ENCODE measurements at regions not wholly inside any gene's neighbourhood (a gene's known extent, or its start where the extent isn't known, plus 50 kb on each side); places are given as distances from the start of the nearest gene placed in this dataset.
"Not testable (repeated sequence)": the region's sequence is repeated elsewhere in the genome, so short reads cannot be mapped to it uniquely, and the experiment has no call there.

GRCh38 chr14:25828562-25828961 is 769.3 kb downstream of the NOVA1 start:
- Histone ChIP-seq H3K9ac (ENCODE audit: low read depth in 2 of 2, low read length in 2 of 2) (no peak overlapping the region), H3K27ac (no peak overlapping the region), H3K4me1 (no peaks in the 10 kb centered on the region), H3K27me3 (no peaks in the 10 kb centered on the region), H3K9me3 (no peaks in the 10 kb centered on the region), H3K36me3 (no peaks in the 10 kb centered on the region), H3K4me3 (no peak overlapping the region)
- DNase-seq: no peak
- TF ChIP-seq CTCF (IDR thresholded peaks at IDR 0.05): no peak
- intact Hi-C loops (cut with DNase I): no loop called here

GRCh38 chr14:25826105-25826504 is 771.7 kb downstream of the NOVA1 start:
- no peaks in the 10 kb centered on the region for H3K36me3 ChIP-seq
- no peak for TF ChIP-seq CTCF (IDR thresholded peaks at IDR 0.05)
- H3K4me1 ChIP-seq: no peaks in the 10 kb centered on the region
- H3K4me3 ChIP-seq: no peak overlapping the region
- H3K9ac ChIP-seq (ENCODE audit: low read depth in 2 of 2, low read length in 2 of 2): no peak overlapping the region
- no peaks in the 10 kb centered on the region for H3K9me3 ChIP-seq
- DNase-seq: no peak
- H3K27ac ChIP-seq: no peak overlapping the region
- H3K27me3 ChIP-seq: no peaks in the 10 kb centered on the region
- intact Hi-C loops (cut with DNase I): no loop called here

GRCh38 chr14:25820368-25820767 is 770.4 kb upstream of the STXBP6 start:
- TF ChIP-seq CTCF (IDR thresholded peaks at IDR 0.05): no peak
- H3K4me3 ChIP-seq: no peak overlapping the region
- H3K9ac ChIP-seq (ENCODE audit: low read depth in 2 of 2, low read length in 2 of 2): no peak overlapping the region
- intact Hi-C loops (cut with DNase I): no loop called here
- H3K36me3 ChIP-seq: no peaks in the 10 kb centered on the region
- DNase-seq: no peak
- H3K27me3 ChIP-seq: no peaks in the 10 kb centered on the region
- H3K9me3 ChIP-seq: no peaks in the 10 kb centered on the region
- H3K27ac ChIP-seq: no peak overlapping the region
- H3K4me1 ChIP-seq: no peaks in the 10 kb centered on the region

- H3K4me3 ChIP-seq; H3K9me3 ChIP-seq; H3K36me3 ChIP-seq; H3K27ac ChIP-seq; DNase-seq; H3K9ac ChIP-seq (ENCODE audit: low read depth in 2 of 2, low read length in 2 of 2); H3K27me3 ChIP-seq; H3K4me1 ChIP-seq; intact Hi-C loops (cut with DNase I): not testable (repeated sequence)
These were observed 764.7 kb upstream of the STXBP6 start for GRCh38 chr14:25814622-25815021.

- intact Hi-C loops (cut with DNase I): no loop called here
- no peak for TF ChIP-seq CTCF (IDR thresholded peaks at IDR 0.05)
These were observed 753.6 kb upstream of the STXBP6 start for GRCh38 chr14:25803386-25804018.

GRCh38 chr14:25800841-25801240 is 750.9 kb upstream of the STXBP6 start:
- Histone ChIP-seq H3K4me3 (no peak overlapping the region), H3K9me3 (no peaks in the 10 kb centered on the region), H3K36me3 (no peaks in the 10 kb centered on the region), H3K4me1 (no peaks in the 10 kb centered on the region), H3K27ac (no peak overlapping the region), H3K27me3 (no peaks in the 10 kb centered on the region), H3K9ac (ENCODE audit: low read depth in 2 of 2, low read length in 2 of 2) (no peak overlapping the region)
- no peak for TF ChIP-seq CTCF (IDR thresholded peaks at IDR 0.05)
- no peak for DNase-seq
- intact Hi-C loops (cut with DNase I): no loop called here

More at GRCh38 chr14:25803386-25804018, 753.6 kb upstream of the STXBP6 start:
- no peaks in the 10 kb centered on the region for H3K9me3 ChIP-seq
- no peak overlapping the region for H3K9ac ChIP-seq (ENCODE audit: low read depth in 2 of 2, low read length in 2 of 2)
- no peak overlapping the region for H3K27ac ChIP-seq
- no peak for DNase-seq
- no peaks in the 10 kb centered on the region for H3K27me3 ChIP-seq
- no peaks in the 10 kb centered on the region for H3K4me1 ChIP-seq
- H3K36me3 ChIP-seq: no peaks in the 10 kb centered on the region
- H3K4me3 ChIP-seq: no peak overlapping the region

Measured in colonic mucosa (tissue), 4 donors.